ENCODE measurements at regions not wholly inside any gene's neighbourhood (a gene's known extent, or its start where the extent isn't known, plus 50 kb on each side); places are given as distances from the start of the nearest gene placed in this dataset.

GRCh38 chr16:17847234-17847795 is 376.6 kb upstream of the XYLT1 start:
- no peak for DNase-seq

GRCh38 chr16:17846030-17846429 is 375.3 kb upstream of the XYLT1 start:
- DNase-seq: no peak

GRCh38 chr16:17845031-17845430 is 374.3 kb upstream of the XYLT1 start:
- DNase-seq: no peak

- DNase-seq: no peak
These were observed 373.1 kb upstream of the XYLT1 start for GRCh38 chr16:17843905-17844304.

- no peak for DNase-seq
These were observed 369.1 kb upstream of the XYLT1 start for GRCh38 chr16:17839907-17840306.

GRCh38 chr16:17839272-17839671 is 368.5 kb upstream of the XYLT1 start:
- DNase-seq: no peak

GRCh38 chr16:17836868-17837602 is 366.3 kb upstream of the XYLT1 start:
- DNase-seq: no peak

GRCh38 chr16:17835118-17835876 is 364.5 kb upstream of the XYLT1 start:
- DNase-seq: no peak

GRCh38 chr16:17832738-17833137 is 362.0 kb upstream of the XYLT1 start:
- no peak for DNase-seq

- DNase-seq: no peak
These were observed 360.6 kb upstream of the XYLT1 start for GRCh38 chr16:17831330-17831729.

- DNase-seq: no peak
These were observed 359.9 kb upstream of the XYLT1 start for GRCh38 chr16:17830651-17831050.

- no peak for DNase-seq
These were observed 359.1 kb upstream of the XYLT1 start for GRCh38 chr16:17829811-17830210.

- no peak for DNase-seq
These were observed 357.3 kb upstream of the XYLT1 start for GRCh38 chr16:17828012-17828411.

- no peak for DNase-seq
These were observed 356.6 kb upstream of the XYLT1 start for GRCh38 chr16:17827313-17827712.

- no peak for DNase-seq
These were observed 347.2 kb upstream of the XYLT1 start for GRCh38 chr16:17817943-17818342.

GRCh38 chr16:17817260-17817659 is 346.5 kb upstream of the XYLT1 start:
- no peak for DNase-seq

GRCh38 chr16:17812771-17813170 is 342.0 kb upstream of the XYLT1 start:
- no peak for DNase-seq

GRCh38 chr16:17804857-17805256 is 334.1 kb upstream of the XYLT1 start:
- DNase-seq: no peak

- no peak for DNase-seq
These were observed 333.1 kb upstream of the XYLT1 start for GRCh38 chr16:17803625-17804410.

- no peak for DNase-seq
These were observed 331.8 kb upstream of the XYLT1 start for GRCh38 chr16:17802571-17802970.

GRCh38 chr16:17801068-17801467 is 330.3 kb upstream of the XYLT1 start:
- DNase-seq: no peak

- no peak for DNase-seq
These were observed 328.0 kb upstream of the XYLT1 start for GRCh38 chr16:17798716-17799115.

- no peak for DNase-seq
These were observed 322.6 kb upstream of the XYLT1 start for GRCh38 chr16:17793354-17793753.

Data from stimulated activated CD4-positive, alpha-beta T cell treated with anti-CD3 and anti-CD28 coated beads, Interleukin-15, amount 100 ng/mL, for 24 hours (primary cell).